ENCODE measurements at regions not wholly inside any gene's neighbourhood (a gene's known extent, or its start where the extent isn't known, plus 50 kb on each side); places are given as distances from the start of the nearest gene placed in this dataset.

GRCh38 chr5:69000949-69001348 is 92.9 kb upstream of the SLC30A5 start:
- TF ChIP-seq CTCF (IDR thresholded peaks at IDR 0.05; ENCODE audit: insufficient read depth, low read length, severe bottlenecking), result no peak
- FAIRE-seq (no peak), DNase-seq (ENCODE audit: low read depth) (no peak)
- Histone ChIP-seq H3K36me3 (ENCODE audit: control insufficient read depth, insufficient read depth, low read length) (no peaks in the 10 kb centered on the region), H3K4me3 (ENCODE audit: low read depth, low read length) (no peak overlapping the region), H3K27me3 (ENCODE audit: control insufficient read depth, insufficient read depth, low read length) (no peaks in the 10 kb centered on the region)

- TF ChIP-seq CTCF (IDR thresholded peaks at IDR 0.05; ENCODE audit: insufficient read depth, low read length, severe bottlenecking), result no peak
- no peak for FAIRE-seq
- no peak for DNase-seq (ENCODE audit: low read depth)
- H3K4me3 ChIP-seq (ENCODE audit: low read depth, low read length), result no peak overlapping the region
- no peaks in the 10 kb centered on the region for H3K36me3 ChIP-seq (ENCODE audit: control insufficient read depth, insufficient read depth, low read length)
- no peaks in the 10 kb centered on the region for H3K27me3 ChIP-seq (ENCODE audit: control insufficient read depth, insufficient read depth, low read length)
Measured at GRCh38 chr5:69001627-69002026, 92.2 kb upstream of the SLC30A5 start.

- Histone ChIP-seq H3K36me3 (ENCODE audit: control insufficient read depth, insufficient read depth, low read length) (no peaks in the 10 kb centered on the region), H3K27me3 (ENCODE audit: control insufficient read depth, insufficient read depth, low read length) (no peaks in the 10 kb centered on the region), H3K4me3 (ENCODE audit: low read depth, low read length) (no peak overlapping the region)
- TF ChIP-seq CTCF (IDR thresholded peaks at IDR 0.05; ENCODE audit: insufficient read depth, low read length, severe bottlenecking), result no peak
- DNase-seq (ENCODE audit: low read depth), result no peak
- FAIRE-seq, result no peak
Measured at GRCh38 chr5:69004127-69004526, 89.7 kb upstream of the SLC30A5 start.

GRCh38 chr5:69004676-69005075 is 89.1 kb upstream of the SLC30A5 start:
- no peak for FAIRE-seq
- Histone ChIP-seq H3K36me3 (ENCODE audit: control insufficient read depth, insufficient read depth, low read length) (no peaks in the 10 kb centered on the region), H3K4me3 (ENCODE audit: low read depth, low read length) (no peak overlapping the region), H3K27me3 (ENCODE audit: control insufficient read depth, insufficient read depth, low read length) (no peaks in the 10 kb centered on the region)
- no peak for DNase-seq (ENCODE audit: low read depth)
- TF ChIP-seq CTCF (IDR thresholded peaks at IDR 0.05; ENCODE audit: insufficient read depth, low read length, severe bottlenecking), result no peak

GRCh38 chr5:69006030-69006429 is 87.8 kb upstream of the SLC30A5 start:
- FAIRE-seq (no peak), DNase-seq (ENCODE audit: low read depth) (no peak)
- Histone ChIP-seq H3K4me3 (ENCODE audit: low read depth, low read length) (no peak overlapping the region), H3K36me3 (ENCODE audit: control insufficient read depth, insufficient read depth, low read length) (no peaks in the 10 kb centered on the region), H3K27me3 (ENCODE audit: control insufficient read depth, insufficient read depth, low read length) (no peaks in the 10 kb centered on the region)
- no peak for TF ChIP-seq CTCF (IDR thresholded peaks at IDR 0.05; ENCODE audit: insufficient read depth, low read length, severe bottlenecking)

- H3K36me3 ChIP-seq (ENCODE audit: control insufficient read depth, insufficient read depth, low read length), result no peaks in the 10 kb centered on the region
- H3K27me3 ChIP-seq (ENCODE audit: control insufficient read depth, insufficient read depth, low read length), result no peaks in the 10 kb centered on the region
- TF ChIP-seq CTCF (IDR thresholded peaks at IDR 0.05; ENCODE audit: insufficient read depth, low read length, severe bottlenecking), result no peak
- no peak for FAIRE-seq
- DNase-seq (ENCODE audit: low read depth), result no peak
- H3K4me3 ChIP-seq (ENCODE audit: low read depth, low read length), result no peak overlapping the region
Measured at GRCh38 chr5:69007163-69007562, 86.7 kb upstream of the SLC30A5 start.

All from bronchial epithelial cell (primary cell).